Spleen (tissue), 11 donors: ENCODE measurements at regions not wholly inside any gene's neighbourhood (a gene's known extent, or its start where the extent isn't known, plus 50 kb on each side); places are given as distances from the start of the nearest gene placed in this dataset.
"Not testable (repeated sequence)": the region's sequence is repeated elsewhere in the genome, so short reads cannot be mapped to it uniquely, and the experiment has no call there.

ENCODE experiments used
- DNase-seq: peaks from one replicate; pipeline ENCODE4 v3.0.0-alpha.2; 2020
- H3K27ac ChIP-seq, 8 donors: fragments of 200-600 bp; sonication (generic) in 7 of 8; 1 replicate in 4 of 8; 2 replicates in 4 of 8; pipeline versions ENCODE4 v1.5.0 to v1.8.0; 2016 to 2021; ENCODE audit warnings: inconsistent platforms in 4 of 8, mild to moderate bottlenecking in 4 of 8, moderate library complexity in 1 of 8
- H3K27me3 ChIP-seq, 7 donors: fragments of 200-600 bp; sonication (generic) in 6 of 7; replicated peaks in 1 of 7; 1 replicate in 4 of 7; 2 replicates in 3 of 7; pipeline versions ENCODE4 v1.5.0 to v1.8.0; 2016 to 2021; ENCODE audit warnings: inconsistent platforms in 3 of 7, mild to moderate bottlenecking in 1 of 7
- H3K36me3 ChIP-seq, 6 donors: fragments of 200-600 bp; sonication (generic) in 5 of 6; 1 replicate in 4 of 6; 2 replicates in 2 of 6; pipeline versions ENCODE4 v1.5.0 to v1.8.0; 2016 to 2021; ENCODE audit warnings: inconsistent platforms in 2 of 6
- H3K4me1 ChIP-seq, 6 donors: fragments of 200-600 bp; sonication (generic) in 5 of 6; 1 replicate in 3 of 6; 2 replicates in 3 of 6; pipeline versions ENCODE4 v1.5.0 to v1.8.0; 2016 to 2021; ENCODE audit warnings: inconsistent platforms in 3 of 6
- H3K4me3 ChIP-seq, 8 donors: fragments of 200-600 bp; sonication (generic) in 7 of 8; 1 replicate in 4 of 8; 2 replicates in 4 of 8; pipeline versions ENCODE4 v1.5.0 to v1.8.0; 2016 to 2021; ENCODE audit warnings: inconsistent platforms in 4 of 8, mild to moderate bottlenecking in 4 of 8, moderate library complexity in 2 of 8
- H3K9me3 ChIP-seq, 8 donors: fragments of 200-600 bp; sonication (generic) in 7 of 8; 1 replicate in 4 of 8; 2 replicates in 4 of 8; pipeline versions ENCODE4 v1.5.0 to v1.8.0; 2016 to 2021; ENCODE audit warnings: inconsistent platforms in 4 of 8
- CTCF ChIP-seq, 11 experiments: fragments of 200-600 bp in 7 of 11; fragments of 450-650 bp in 4 of 11; sonication (generic) in 4 of 11; IDR thresholded peaks in 8 of 11; conservative IDR thresholded peaks in 3 of 11; 1 replicate in 7 of 11; 2 replicates in 4 of 11; pipeline versions ENCODE4 v1.4.0 to v1.8.0; 2016 to 2021; ENCODE audit warnings: antibody characterized with exemption in 11 of 11, inconsistent platforms in 4 of 11, mild to moderate bottlenecking in 1 of 11
- POLR2A ChIP-seq, 3 donors: fragments of 450-650 bp; IDR thresholded peaks; one replicate each; pipeline ENCODE4 v1.5.1; 2017; ENCODE audit warnings: antibody characterized with exemption in 3 of 3, mild to moderate bottlenecking in 1 of 3
- POLR2AphosphoS5 ChIP-seq, 3 donors: sonication (generic); formaldehyde crosslinking; IDR thresholded peaks; one replicate each; pipeline ENCODE4 v1.5.1; 2017; ENCODE audit warnings: antibody characterized with exemption in 3 of 3
- WGBS, 5 donors: extraction: QIAGEN DNeasy Blood & Tissue Kit in 3 of 5; methylation state at CpG; one replicate each; pipeline versions ENCODE4 v1.1.5 to v1.1.7; 2013 to 2018; 5-methylcytosine and 5-hydroxymethylcytosine counted together
- intact Hi-C: fragments of 100-400 bp; cut with DNase I; formaldehyde crosslinking; loops from one replicate; pipeline ENCODE4 v1.15.0; 2023; ENCODE audit warnings: low total_unique reads
- donor health status: healthy with polysubstance abuse.
- donor health status: DM: no; HTN: no; CAD: no; lungs with moderate emphysema.
- donor health status: DM: no; HTN: no; CAD: no.
- donor health status: Bipolar disorder and iron deficiency.
- donor health status: healthy.
- donor health status: DM: no; HTN: no; CAD: no.
- donor health status: DM: yes; HTN: yes; CAD: no.

- intact Hi-C loops, result no loop called here
- DNase-seq, result no peak
- Histone ChIP-seq H3K4me1 (no peaks in the 10 kb centered on the region), H3K9me3 (peaks cover 0 to 9% (median 0%) of the 10 kb centered on the region in 8 donors), H3K27ac (no peak overlapping the region), H3K27me3 (no peaks in the 10 kb centered on the region), H3K4me3 (no peak overlapping the region), H3K36me3 (no peaks in the 10 kb centered on the region)
- 64 to 80% (median 71%) methylated on average over 3 of the region's 3 CpGs for WGBS, 5 donors
- TF ChIP-seq POLR2A (IDR thresholded peaks at IDR 0.05), result no peak
- TF ChIP-seq CTCF (IDR thresholded peaks at IDR 0.05 in 8 of 11, conservative IDR thresholded peaks at IDR 0.05 in 3 of 11), result no peak
- no peak for TF ChIP-seq POLR2AphosphoS5 (IDR thresholded peaks at IDR 0.05)
Measured at GRCh38 chr4:173735049-173735448, 205.0 kb upstream of the HAND2 start.

- H3K4me3 ChIP-seq, result no peak overlapping the region
- H3K27me3 ChIP-seq, result no peaks in the 10 kb centered on the region
- no peak overlapping the region for H3K27ac ChIP-seq
- no peaks in the 10 kb centered on the region for H3K36me3 ChIP-seq
- H3K4me1 ChIP-seq, result no peaks in the 10 kb centered on the region
- 70 to 89% (median 79%) methylated on average over 1 of the region's 1 CpG for WGBS, 5 donors
- intact Hi-C loops, result no loop called here
- TF ChIP-seq POLR2AphosphoS5 (IDR thresholded peaks at IDR 0.05) (no peak), CTCF (IDR thresholded peaks at IDR 0.05 in 8 of 11, conservative IDR thresholded peaks at IDR 0.05 in 3 of 11) (no peak), POLR2A (IDR thresholded peaks at IDR 0.05) (no peak)
- DNase-seq, result no peak
- H3K9me3 ChIP-seq, result peaks cover 0 to 37% (median 24%) of the 10 kb centered on the region in 8 donors
Measured at GRCh38 chr4:173731257-173731656, 201.2 kb upstream of the HAND2 start.

GRCh38 chr4:173722075-173722474 is 192.0 kb upstream of the HAND2 start:
- intact Hi-C loops, result no loop called here
- no peak for TF ChIP-seq POLR2A (IDR thresholded peaks at IDR 0.05)
- TF ChIP-seq CTCF (IDR thresholded peaks at IDR 0.05 in 8 of 11, conservative IDR thresholded peaks at IDR 0.05 in 3 of 11), result no peak
- no peak for TF ChIP-seq POLR2AphosphoS5 (IDR thresholded peaks at IDR 0.05)
- WGBS, 5 donors, result 80 to 92% (median 89%) methylated on average over 1 of the region's 1 CpG
- no peak overlapping the region for H3K4me3 ChIP-seq
- no peaks in the 10 kb centered on the region for H3K36me3 ChIP-seq
- DNase-seq, result no peak
- no peak overlapping the region for H3K27ac ChIP-seq
- H3K27me3 ChIP-seq, result no peaks in the 10 kb centered on the region
- H3K9me3 ChIP-seq, result peaks cover 0 to 30% (median 16%) of the 10 kb centered on the region in 8 donors
- no peaks in the 10 kb centered on the region for H3K4me1 ChIP-seq

- intact Hi-C loops, H3K4me3 ChIP-seq, H3K4me1 ChIP-seq, H3K27ac ChIP-seq, H3K27me3 ChIP-seq, H3K36me3 ChIP-seq, DNase-seq: not testable (repeated sequence)
- H3K9me3 ChIP-seq, result peaks cover 0 to 31% (median 16%) of the 10 kb centered on the region in 8 donors
- 68 to 90% (median 74%) methylated on average over 1 of the region's 1 CpG for WGBS, 5 donors
Measured at GRCh38 chr4:173718504-173718903, 188.5 kb upstream of the HAND2 start.

- no peak for DNase-seq
- Histone ChIP-seq H3K4me3 (no peak overlapping the region), H3K27me3 (no peaks in the 10 kb centered on the region), H3K27ac (no peak overlapping the region), H3K4me1 (no peaks in the 10 kb centered on the region), H3K36me3 (no peaks in the 10 kb centered on the region), H3K9me3 (peaks cover 0 to 27% (median 16%) of the 10 kb centered on the region in 8 donors)
- intact Hi-C loops, result no loop called here
- TF ChIP-seq POLR2AphosphoS5 (IDR thresholded peaks at IDR 0.05), result no peak
- no peak for TF ChIP-seq POLR2A (IDR thresholded peaks at IDR 0.05)
- TF ChIP-seq CTCF (IDR thresholded peaks at IDR 0.05 in 8 of 11, conservative IDR thresholded peaks at IDR 0.05 in 3 of 11), result no peak
- 80 to 88% (median 87%) methylated on average over 2 to 10 of the region's 10 CpGs for WGBS, 5 donors
Measured at GRCh38 chr4:173717581-173717980, 187.6 kb upstream of the HAND2 start.
